ENCODE measurements at regions not wholly inside any gene's neighbourhood (a gene's known extent, or its start where the extent isn't known, plus 50 kb on each side); places are given as distances from the start of the nearest gene placed in this dataset.

- Mint-ChIP-seq H3K27me3 (no peaks in the 10 kb centered on the region), H3K9me3 (no peaks in the 10 kb centered on the region), H3K36me3 (no peaks in the 10 kb centered on the region), H3K27ac (no peak overlapping the region), H3K4me3 (no peak overlapping the region), H3K4me1 (no peaks in the 10 kb centered on the region)
- no peak for DNase-seq
Measured at GRCh38 chr3:154753101-154753500, 323.1 kb upstream of the GPR149 start.

GRCh38 chr3:154749514-154749913, 319.5 kb upstream of the GPR149 start:
- Mint-ChIP-seq H3K9me3 (no peaks in the 10 kb centered on the region), H3K27me3 (no peaks in the 10 kb centered on the region), H3K27ac (no peak overlapping the region), H3K4me3 (no peak overlapping the region), H3K36me3 (no peaks in the 10 kb centered on the region), H3K4me1 (no peaks in the 10 kb centered on the region)
- no peak for DNase-seq

GRCh38 chr3:154745929-154746328, 315.9 kb upstream of the GPR149 start:
- no peaks in the 10 kb centered on the region for H3K27me3 Mint-ChIP-seq
- no peak overlapping the region for H3K4me3 Mint-ChIP-seq
- peaks cover 5% of the 10 kb centered on the region for H3K9me3 Mint-ChIP-seq
- H3K4me1 Mint-ChIP-seq = no peaks in the 10 kb centered on the region
- no peaks in the 10 kb centered on the region for H3K36me3 Mint-ChIP-seq
- no peak for DNase-seq
- no peak overlapping the region for H3K27ac Mint-ChIP-seq

DNA sequence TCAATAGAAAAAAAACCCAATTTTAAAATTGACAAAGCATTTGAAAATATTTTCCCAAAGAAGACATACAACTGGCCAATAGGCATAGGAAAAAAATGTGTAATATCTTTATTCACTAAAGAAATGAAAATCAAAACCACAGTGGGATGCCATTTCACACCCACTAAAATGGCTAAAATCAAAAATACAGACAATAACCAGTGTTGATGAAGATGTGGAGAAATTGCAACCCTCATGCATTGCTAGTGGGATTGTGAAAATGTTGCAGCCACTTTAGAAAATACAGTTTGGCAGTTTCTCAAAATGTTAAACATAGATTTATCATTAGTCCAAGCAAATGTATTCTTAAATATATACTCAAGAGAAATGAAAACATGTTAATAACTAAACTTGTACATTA, 315.1 kb upstream of the GPR149 start:
- H3K27me3 Mint-ChIP-seq = no peaks in the 10 kb centered on the region
- H3K4me3 Mint-ChIP-seq = no peak overlapping the region
- no peaks in the 10 kb centered on the region for H3K36me3 Mint-ChIP-seq
- H3K9me3 Mint-ChIP-seq = peaks cover 7% of the 10 kb centered on the region
- no peaks in the 10 kb centered on the region for H3K4me1 Mint-ChIP-seq
- DNase-seq = no peak
- H3K27ac Mint-ChIP-seq = no peak overlapping the region

DNA sequence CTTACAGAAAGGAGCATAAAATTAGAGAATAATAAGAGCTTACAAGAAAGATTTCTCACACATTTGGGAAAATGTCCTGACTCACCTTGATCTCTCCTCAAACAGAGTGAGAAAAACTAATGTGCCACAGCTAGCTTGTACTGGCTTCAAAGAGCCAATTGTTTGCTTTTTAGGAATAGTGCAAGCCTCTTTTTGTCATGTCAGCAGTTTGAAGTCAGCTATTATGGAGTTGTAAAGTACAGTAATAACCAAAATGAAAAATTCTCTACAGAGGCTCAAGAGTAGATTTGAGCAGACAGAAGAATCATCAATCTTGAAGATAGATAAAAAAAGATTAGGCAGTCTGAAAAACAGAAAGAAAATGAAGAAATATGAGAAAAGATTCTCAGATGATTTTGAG, 313.4 kb upstream of the GPR149 start:
- H3K36me3 Mint-ChIP-seq = no peaks in the 10 kb centered on the region

GRCh38 chr3:154734468-154734867, 304.5 kb upstream of the GPR149 start:
- H3K27me3 Mint-ChIP-seq = no peaks in the 10 kb centered on the region
- H3K4me3 Mint-ChIP-seq = no peak overlapping the region
- H3K36me3 Mint-ChIP-seq = no peaks in the 10 kb centered on the region
- peaks cover under 1% of the 10 kb centered on the region for H3K9me3 Mint-ChIP-seq
- DNase-seq = no peak
- H3K4me1 Mint-ChIP-seq = no peaks in the 10 kb centered on the region
- H3K27ac Mint-ChIP-seq = no peak overlapping the region

More for the DNA sequence above, 313.4 kb upstream of the GPR149 start:
- Mint-ChIP-seq H3K4me1 (no peaks in the 10 kb centered on the region), H3K4me3 (no peak overlapping the region), H3K9me3 (peaks cover 8% of the 10 kb centered on the region), H3K27me3 (no peaks in the 10 kb centered on the region), H3K27ac (no peak overlapping the region)
- DNase-seq = no peak

- no peaks in the 10 kb centered on the region for H3K36me3 Mint-ChIP-seq
- no peaks in the 10 kb centered on the region for H3K9me3 Mint-ChIP-seq
- no peak overlapping the region for H3K4me3 Mint-ChIP-seq
- no peak overlapping the region for H3K27ac Mint-ChIP-seq
- H3K4me1 Mint-ChIP-seq = no peaks in the 10 kb centered on the region
- H3K27me3 Mint-ChIP-seq = no peaks in the 10 kb centered on the region
- no peak for DNase-seq
Measured at GRCh38 chr3:154730186-154730585, 300.2 kb upstream of the GPR149 start.

DNA sequence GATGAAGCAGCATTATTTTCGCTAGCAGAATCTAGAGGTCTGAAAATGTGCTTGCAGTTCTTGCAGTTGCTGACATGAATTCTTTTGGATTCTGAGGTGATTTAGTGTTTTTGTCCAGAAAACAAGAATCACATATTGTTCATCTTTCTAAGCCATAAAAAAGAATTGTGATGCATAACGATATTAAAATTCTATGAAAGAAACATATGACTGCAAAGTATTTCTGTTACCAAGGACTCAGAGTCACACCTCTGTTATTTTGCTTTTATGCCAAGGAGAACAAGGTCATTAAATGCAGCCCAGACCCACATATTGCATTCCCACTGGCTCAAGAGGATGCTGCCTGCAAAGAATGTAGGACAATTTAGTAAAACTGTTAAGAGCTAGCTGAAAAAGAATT, 299.8 kb upstream of the GPR149 start:
- Mint-ChIP-seq H3K27me3 (no peaks in the 10 kb centered on the region), H3K27ac (no peak overlapping the region), H3K4me1 (no peaks in the 10 kb centered on the region), H3K36me3 (no peaks in the 10 kb centered on the region), H3K9me3 (no peaks in the 10 kb centered on the region), H3K4me3 (no peak overlapping the region)
- DNase-seq = no peak

DNA sequence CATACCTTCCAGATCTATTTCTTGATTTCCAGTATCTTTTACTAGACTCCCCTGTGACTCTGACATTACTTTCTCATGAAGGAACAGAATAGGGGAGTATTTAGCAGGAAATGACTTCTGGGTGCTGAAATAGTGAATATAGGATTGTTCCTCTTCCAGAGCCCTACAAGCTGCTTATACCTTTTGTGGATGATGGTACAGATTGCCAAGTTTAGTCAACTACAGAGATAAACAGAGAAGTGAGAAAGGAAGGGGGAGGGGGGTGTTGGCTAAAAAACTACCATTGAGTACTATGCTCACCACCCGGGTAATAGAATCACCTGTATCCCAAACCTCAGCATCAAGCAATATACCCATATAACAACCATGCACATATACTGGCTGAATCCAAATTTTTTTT, 298.3 kb upstream of the GPR149 start:
- no peak overlapping the region for H3K27ac Mint-ChIP-seq
- no peaks in the 10 kb centered on the region for H3K27me3 Mint-ChIP-seq
- H3K36me3 Mint-ChIP-seq = no peaks in the 10 kb centered on the region
- no peak overlapping the region for H3K4me3 Mint-ChIP-seq
- no peak for DNase-seq
- H3K4me1 Mint-ChIP-seq = no peaks in the 10 kb centered on the region
- no peaks in the 10 kb centered on the region for H3K9me3 Mint-ChIP-seq

- no peaks in the 10 kb centered on the region for H3K36me3 Mint-ChIP-seq
- no peak overlapping the region for H3K27ac Mint-ChIP-seq
- no peak overlapping the region for H3K4me3 Mint-ChIP-seq
- no peak for DNase-seq
- no peaks in the 10 kb centered on the region for H3K27me3 Mint-ChIP-seq
- H3K9me3 Mint-ChIP-seq = no peaks in the 10 kb centered on the region
- H3K4me1 Mint-ChIP-seq = no peaks in the 10 kb centered on the region
Measured at GRCh38 chr3:154720921-154721320, 290.9 kb upstream of the GPR149 start.

- Mint-ChIP-seq H3K27ac (no peak overlapping the region), H3K27me3 (no peaks in the 10 kb centered on the region), H3K4me3 (no peak overlapping the region), H3K36me3 (no peaks in the 10 kb centered on the region), H3K4me1 (no peaks in the 10 kb centered on the region), H3K9me3 (no peaks in the 10 kb centered on the region)
- DNase-seq = no peak
Measured at GRCh38 chr3:154718053-154718452, 288.1 kb upstream of the GPR149 start.

DNA sequence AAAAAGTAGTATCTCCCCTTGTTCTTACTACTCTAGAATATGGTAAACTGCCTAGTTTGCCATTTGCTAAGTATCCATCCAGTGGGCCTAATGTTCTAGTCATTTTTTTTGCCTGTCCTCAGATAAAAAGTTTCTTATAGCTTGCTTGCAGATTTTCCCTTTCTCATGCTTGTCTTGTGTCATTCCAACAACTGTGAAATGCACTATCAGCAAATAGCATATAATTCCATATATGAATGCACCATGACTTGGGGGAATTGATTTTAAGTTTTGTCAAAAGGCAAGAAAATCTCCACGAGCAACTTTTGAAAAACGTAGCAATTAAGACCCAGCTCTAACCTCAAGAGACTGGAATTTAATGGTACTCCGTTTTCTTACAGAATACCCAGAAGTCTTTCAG, 286.2 kb upstream of the GPR149 start:
- Mint-ChIP-seq H3K4me3 (no peak overlapping the region), H3K27ac (no peak overlapping the region), H3K36me3 (no peaks in the 10 kb centered on the region), H3K4me1 (no peaks in the 10 kb centered on the region), H3K9me3 (no peaks in the 10 kb centered on the region), H3K27me3 (no peaks in the 10 kb centered on the region)
- DNase-seq = no peak

GRCh38 chr3:154708554-154708953, 278.6 kb upstream of the GPR149 start:
- Mint-ChIP-seq H3K36me3 (no peaks in the 10 kb centered on the region), H3K4me3 (no peak overlapping the region), H3K27ac (no peak overlapping the region), H3K9me3 (no peaks in the 10 kb centered on the region), H3K27me3 (no peaks in the 10 kb centered on the region), H3K4me1 (no peaks in the 10 kb centered on the region)
- no peak for DNase-seq

DNA sequence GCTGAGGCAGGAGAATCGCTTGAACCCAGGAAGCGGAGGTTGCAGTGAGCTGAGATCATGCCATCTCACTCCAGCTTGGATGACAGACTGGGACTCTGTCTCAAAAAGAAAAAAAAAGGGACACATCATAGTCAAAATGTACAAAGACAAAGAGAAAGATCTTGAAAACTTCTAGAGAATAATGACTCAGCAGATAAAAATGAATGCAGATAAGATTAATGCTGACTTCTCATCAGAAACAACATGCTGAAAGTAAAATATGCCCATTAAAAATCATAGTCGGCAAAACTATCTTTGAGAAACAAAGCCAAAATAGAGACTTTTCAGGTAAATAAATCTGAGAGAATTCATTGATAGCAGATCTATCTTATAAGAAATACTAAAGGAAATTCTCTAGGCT, 271.1 kb upstream of the GPR149 start:
- H3K36me3 Mint-ChIP-seq = no peaks in the 10 kb centered on the region
- no peak overlapping the region for H3K4me3 Mint-ChIP-seq
- H3K27me3 Mint-ChIP-seq = no peaks in the 10 kb centered on the region
- no peaks in the 10 kb centered on the region for H3K9me3 Mint-ChIP-seq
- no peak for DNase-seq
- no peak overlapping the region for H3K27ac Mint-ChIP-seq
- no peaks in the 10 kb centered on the region for H3K4me1 Mint-ChIP-seq

GRCh38 chr3:154690413-154690812, 260.4 kb upstream of the GPR149 start:
- no peaks in the 10 kb centered on the region for H3K4me1 Mint-ChIP-seq
- H3K9me3 Mint-ChIP-seq = no peaks in the 10 kb centered on the region
- no peak for DNase-seq
- H3K4me3 Mint-ChIP-seq = no peak overlapping the region
- H3K27ac Mint-ChIP-seq = no peak overlapping the region
- H3K27me3 Mint-ChIP-seq = no peaks in the 10 kb centered on the region
- H3K36me3 Mint-ChIP-seq = no peaks in the 10 kb centered on the region

GRCh38 chr3:154684440-154684839, 254.4 kb upstream of the GPR149 start:
- Mint-ChIP-seq H3K4me1 (no peaks in the 10 kb centered on the region), H3K9me3 (peaks cover 12% of the 10 kb centered on the region), H3K4me3 (no peak overlapping the region), H3K36me3 (no peaks in the 10 kb centered on the region), H3K27ac (no peak overlapping the region), H3K27me3 (no peaks in the 10 kb centered on the region)
- no peak for DNase-seq

- Mint-ChIP-seq H3K4me3 (no peak overlapping the region), H3K27ac (no peak overlapping the region), H3K27me3 (no peaks in the 10 kb centered on the region), H3K9me3 (peaks cover 12% of the 10 kb centered on the region), H3K36me3 (no peaks in the 10 kb centered on the region), H3K4me1 (no peaks in the 10 kb centered on the region)
- DNase-seq = no peak
Measured at GRCh38 chr3:154684021-154684420, 254.0 kb upstream of the GPR149 start.

Measured in activated naive CD8-positive, alpha-beta T cell treated with anti-CD3 and anti-CD28 coated beads for 36 hours (primary cell).